GM12874 (cell line): ENCODE measurements at regions not wholly inside any gene's neighbourhood (a gene's known extent, or its start where the extent isn't known, plus 50 kb on each side); places are given as distances from the start of the nearest gene placed in this dataset.

ENCODE experiments used
- CTCF ChIP-seq: IDR thresholded peaks from 2 replicates; pipeline ENCODE4 v1.5.1; 2011; ENCODE audit warnings: low read depth, mild to moderate bottlenecking, control low read depth, low read length, moderate library complexity; ENCODE audit not compliant: insufficient read depth

- TF ChIP-seq CTCF = no peak
These were observed 1257.1 kb downstream of the NSUN3 start for GRCh38 chr3:95319921-95320494.

- TF ChIP-seq CTCF = no peak
These were observed 1264.6 kb downstream of the NSUN3 start for GRCh38 chr3:95327478-95327877.

GRCh38 chr3:95333826-95334225, 1271.0 kb downstream of the NSUN3 start:
- TF ChIP-seq CTCF = no peak

GRCh38 chr3:95334461-95334860, 1271.6 kb downstream of the NSUN3 start:
- no peak for TF ChIP-seq CTCF

- no peak for TF ChIP-seq CTCF
These were observed 1272.7 kb downstream of the NSUN3 start for GRCh38 chr3:95335517-95335916.

GRCh38 chr3:95338446-95338845, 1275.6 kb downstream of the NSUN3 start:
- no peak for TF ChIP-seq CTCF

- no peak for TF ChIP-seq CTCF
These were observed 1278.5 kb downstream of the NSUN3 start for GRCh38 chr3:95341314-95341713.

GRCh38 chr3:95343228-95343627, 1280.4 kb downstream of the NSUN3 start:
- no peak for TF ChIP-seq CTCF
